Activated T-helper 17 cell treated with anti-CD3 and anti-CD28 coated beads, Interleukin-2, amount 50 U/mL, for 72 hours (primary cell): ENCODE measurements at regions not wholly inside any gene's neighbourhood (a gene's known extent, or its start where the extent isn't known, plus 50 kb on each side); places are given as distances from the start of the nearest gene placed in this dataset.
"Not testable (repeated sequence)": the region's sequence is repeated elsewhere in the genome, so short reads cannot be mapped to it uniquely, and the experiment has no call there.

Source experiments
- ATAC-seq: fragments of 150-1000 bp; cut with Tn5 transposase; replicated peaks from 2 replicates; pipeline ENCODE4 v1.10.0; 2021; ENCODE audit warnings: mild to moderate bottlenecking, moderate library complexity
- H3K27ac Mint-ChIP-seq: one replicate; pipeline ENCODE4 v1.8.0; 2022; ENCODE audit warnings: mixed read lengths
- H3K27me3 Mint-ChIP-seq: one replicate; pipeline ENCODE4 v1.8.0; 2022; ENCODE audit warnings: mixed read lengths
- H3K36me3 Mint-ChIP-seq: one replicate; pipeline ENCODE4 v1.8.0; 2022; ENCODE audit warnings: low read depth, mild to moderate bottlenecking, mixed read lengths
- H3K4me1 Mint-ChIP-seq: one replicate; pipeline ENCODE4 v1.8.0; 2022; ENCODE audit warnings: mixed read lengths
- H3K4me3 Mint-ChIP-seq: one replicate; pipeline ENCODE4 v1.8.0; 2022; ENCODE audit warnings: mild to moderate bottlenecking, mixed read lengths
- H3K9me3 Mint-ChIP-seq: one replicate; pipeline ENCODE4 v1.8.0; 2022; ENCODE audit warnings: mixed read lengths

DNA sequence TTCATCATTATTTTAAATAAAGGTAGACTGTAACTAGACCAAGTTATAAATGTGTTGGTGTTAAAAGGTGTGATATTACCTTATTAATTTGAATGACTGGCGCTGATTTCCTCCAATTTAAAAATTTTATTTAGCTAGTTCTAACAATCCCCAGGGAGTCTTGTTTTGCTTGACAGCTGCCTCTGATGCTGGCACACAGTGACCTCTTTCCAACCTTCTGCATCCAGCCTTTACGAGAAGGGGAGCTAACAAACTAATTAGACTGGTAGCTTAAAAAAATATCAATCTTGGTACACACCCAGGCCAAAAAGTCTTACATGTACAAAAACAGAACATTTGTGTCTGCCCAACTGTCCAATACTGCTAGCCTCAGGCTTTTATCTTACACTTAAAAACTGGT, 51.8 kb upstream of the ENPEP start:
- peaks cover 3% of the 10 kb centered on the region for H3K27me3 Mint-ChIP-seq
- ATAC-seq: no peak
- peaks cover 9% of the 10 kb centered on the region for H3K9me3 Mint-ChIP-seq
- H3K27ac Mint-ChIP-seq: no peak overlapping the region
- H3K36me3 Mint-ChIP-seq: no peaks in the 10 kb centered on the region
- H3K4me1 Mint-ChIP-seq: no peaks in the 10 kb centered on the region
- no peak overlapping the region for H3K4me3 Mint-ChIP-seq

DNA sequence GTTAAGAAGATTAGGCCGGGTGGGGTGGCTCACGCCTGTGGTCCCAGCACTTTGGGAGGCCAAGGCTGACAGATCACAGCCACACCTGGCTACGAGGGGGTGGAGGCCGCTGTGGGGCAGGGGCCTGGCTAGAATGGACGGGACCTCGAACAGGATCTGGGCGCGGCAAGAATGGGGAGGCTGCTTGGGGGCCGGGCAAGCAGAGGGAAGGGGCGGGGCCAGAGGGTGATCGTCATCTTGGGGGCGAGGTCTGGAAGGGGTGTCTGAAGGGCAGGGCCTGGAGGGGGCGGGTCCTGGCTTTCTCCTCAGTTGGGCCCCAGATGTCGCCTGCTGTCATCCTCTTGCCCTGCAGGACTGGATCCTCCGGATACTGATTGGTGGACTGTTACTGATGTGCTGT, 57.3 kb upstream of the ENPEP start:
- H3K4me3 Mint-ChIP-seq: no peak overlapping the region

DNA sequence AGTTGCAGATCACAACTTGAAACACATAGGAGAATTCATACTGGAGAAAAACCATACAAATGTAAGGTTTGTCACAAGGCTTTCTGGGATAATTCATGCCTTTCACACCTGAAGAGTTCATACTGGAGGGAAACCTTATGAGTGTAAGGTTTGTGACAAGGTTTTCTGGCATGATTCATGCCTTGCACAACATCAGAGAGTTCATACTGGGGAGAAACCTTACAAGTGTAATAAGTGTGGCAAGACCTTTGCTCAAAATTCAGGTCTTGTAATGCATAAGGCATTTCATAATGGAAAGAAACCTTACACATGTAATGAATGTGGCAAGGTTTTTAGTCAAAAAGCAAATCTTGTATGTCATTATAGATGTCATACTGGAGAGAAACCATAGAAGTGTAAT, 58.8 kb upstream of the ENPEP start:
- Mint-ChIP-seq H3K9me3 (no peaks in the 10 kb centered on the region), H3K27me3 (peaks cover 22% of the 10 kb centered on the region), H3K4me3 (no peak overlapping the region), H3K27ac (no peak overlapping the region), H3K36me3 (no peaks in the 10 kb centered on the region), H3K4me1 (no peaks in the 10 kb centered on the region)
- no peak for ATAC-seq

More for the DNA sequence above, 57.3 kb upstream of the ENPEP start:
- ATAC-seq: no peak
- no peaks in the 10 kb centered on the region for H3K4me1 Mint-ChIP-seq
- H3K36me3 Mint-ChIP-seq: no peaks in the 10 kb centered on the region
- H3K27ac Mint-ChIP-seq: no peak overlapping the region
- H3K27me3 Mint-ChIP-seq: peaks cover 10% of the 10 kb centered on the region
- no peaks in the 10 kb centered on the region for H3K9me3 Mint-ChIP-seq

DNA sequence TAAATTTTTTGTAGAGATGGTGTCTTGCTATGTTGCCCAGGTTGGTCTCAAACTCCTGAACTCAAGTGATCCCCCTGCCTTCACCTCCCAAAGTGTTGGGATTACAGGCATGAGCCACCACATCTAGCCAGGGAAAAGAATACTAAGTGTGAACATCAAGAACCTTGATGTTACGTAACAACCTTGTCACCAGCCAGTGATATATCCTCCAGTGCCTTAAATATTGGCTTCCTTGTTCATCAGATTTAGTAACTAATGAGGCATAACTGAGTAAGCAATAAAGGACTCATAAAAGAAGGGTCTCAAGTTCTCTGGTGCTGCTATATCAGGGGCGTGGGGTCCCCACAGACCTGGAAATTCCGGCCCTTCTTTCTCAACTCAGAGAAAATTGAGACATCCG, 60.5 kb upstream of the ENPEP start:
- Mint-ChIP-seq H3K9me3 (no peaks in the 10 kb centered on the region), H3K36me3 (no peaks in the 10 kb centered on the region), H3K27ac (no peak overlapping the region), H3K4me3 (no peak overlapping the region), H3K4me1 (no peaks in the 10 kb centered on the region), H3K27me3 (peaks cover 22% of the 10 kb centered on the region)
- no peak for ATAC-seq

DNA sequence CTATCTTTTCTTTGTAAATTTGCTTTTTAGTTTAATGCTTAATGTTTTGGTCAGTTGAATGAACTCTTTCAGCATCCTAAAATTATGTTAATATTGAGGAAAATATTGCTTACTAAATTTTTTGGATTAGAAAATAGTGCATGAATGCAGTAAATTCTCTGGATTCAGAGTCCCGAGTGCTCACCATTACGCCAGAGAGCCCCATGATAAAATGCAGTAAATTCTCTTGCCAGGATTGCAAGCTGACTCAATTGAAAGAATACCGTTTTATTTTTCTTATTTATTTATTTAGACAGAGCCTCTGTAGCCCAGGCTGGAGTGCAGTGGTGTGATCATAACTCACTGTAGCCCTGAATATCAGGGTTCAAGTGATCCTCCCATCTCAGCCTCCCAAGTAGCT, 60.9 kb upstream of the ENPEP start:
- Mint-ChIP-seq H3K9me3 (no peaks in the 10 kb centered on the region), H3K36me3 (no peaks in the 10 kb centered on the region), H3K4me1 (no peaks in the 10 kb centered on the region), H3K27ac (no peak overlapping the region), H3K4me3 (no peak overlapping the region), H3K27me3 (peaks cover 22% of the 10 kb centered on the region)
- no peak for ATAC-seq

DNA sequence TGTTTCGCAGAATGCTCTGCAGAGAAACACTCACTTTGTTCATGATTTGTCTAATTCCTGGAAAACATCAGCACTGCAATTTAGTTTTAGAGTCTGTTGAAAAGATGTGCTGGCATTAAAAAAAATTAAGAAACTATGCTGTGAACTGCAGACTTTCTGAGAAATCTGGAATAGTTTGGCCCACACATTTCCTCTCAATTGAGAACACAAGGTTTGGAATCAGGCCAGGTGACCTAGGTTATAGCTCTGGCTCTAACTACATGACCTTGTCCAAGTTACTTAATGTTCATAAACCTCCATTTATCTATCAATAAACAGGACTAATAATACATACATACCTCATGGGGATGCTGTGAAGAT, 61.4 kb upstream of the ENPEP start:
- H3K4me3 Mint-ChIP-seq: no peak overlapping the region
- no peaks in the 10 kb centered on the region for H3K4me1 Mint-ChIP-seq
- H3K27me3 Mint-ChIP-seq: peaks cover 22% of the 10 kb centered on the region
- H3K27ac Mint-ChIP-seq: no peak overlapping the region
- no peaks in the 10 kb centered on the region for H3K9me3 Mint-ChIP-seq
- ATAC-seq: no peak
- H3K36me3 Mint-ChIP-seq: no peaks in the 10 kb centered on the region

DNA sequence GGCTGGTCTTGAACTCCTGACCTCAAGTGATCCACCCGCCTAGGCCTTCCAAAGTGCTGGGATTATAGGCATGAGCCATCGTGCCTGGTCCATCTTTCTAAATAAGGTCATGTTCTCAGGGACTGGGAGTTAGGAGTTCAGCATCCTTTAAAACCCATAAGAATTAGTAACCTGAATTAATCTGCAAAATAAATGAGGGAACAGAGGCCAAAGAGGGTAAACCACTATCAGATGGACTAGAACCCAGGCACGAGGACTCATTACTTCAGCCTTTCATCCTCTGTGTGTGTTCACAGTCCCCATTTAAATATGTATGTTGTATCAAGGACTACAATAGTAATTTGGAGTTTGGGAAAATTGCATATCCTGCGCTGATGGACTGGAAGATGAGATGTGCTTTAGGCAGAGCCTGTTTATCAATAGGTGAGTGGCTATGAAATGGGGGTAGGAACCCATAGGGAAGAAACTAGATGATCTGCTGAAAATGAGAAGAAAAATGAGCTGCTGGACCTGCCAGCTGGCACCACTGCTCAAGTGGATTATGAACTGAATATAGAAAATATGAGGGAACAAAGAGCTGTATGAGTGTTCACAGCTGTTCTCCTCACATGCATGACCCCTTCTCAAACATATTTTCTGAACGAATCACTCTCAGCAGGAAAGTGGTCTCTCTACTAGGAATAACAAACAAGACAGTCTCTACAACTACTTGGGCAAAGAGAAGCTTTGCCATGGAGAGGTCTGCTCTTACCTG, 62.0 kb upstream of the ENPEP start:
- not testable (repeated sequence) for ATAC-seq, H3K36me3 Mint-ChIP-seq, H3K27ac Mint-ChIP-seq, H3K4me3 Mint-ChIP-seq, H3K9me3 Mint-ChIP-seq, H3K4me1 Mint-ChIP-seq
- peaks cover 22% of the 10 kb centered on the region for H3K27me3 Mint-ChIP-seq

DNA sequence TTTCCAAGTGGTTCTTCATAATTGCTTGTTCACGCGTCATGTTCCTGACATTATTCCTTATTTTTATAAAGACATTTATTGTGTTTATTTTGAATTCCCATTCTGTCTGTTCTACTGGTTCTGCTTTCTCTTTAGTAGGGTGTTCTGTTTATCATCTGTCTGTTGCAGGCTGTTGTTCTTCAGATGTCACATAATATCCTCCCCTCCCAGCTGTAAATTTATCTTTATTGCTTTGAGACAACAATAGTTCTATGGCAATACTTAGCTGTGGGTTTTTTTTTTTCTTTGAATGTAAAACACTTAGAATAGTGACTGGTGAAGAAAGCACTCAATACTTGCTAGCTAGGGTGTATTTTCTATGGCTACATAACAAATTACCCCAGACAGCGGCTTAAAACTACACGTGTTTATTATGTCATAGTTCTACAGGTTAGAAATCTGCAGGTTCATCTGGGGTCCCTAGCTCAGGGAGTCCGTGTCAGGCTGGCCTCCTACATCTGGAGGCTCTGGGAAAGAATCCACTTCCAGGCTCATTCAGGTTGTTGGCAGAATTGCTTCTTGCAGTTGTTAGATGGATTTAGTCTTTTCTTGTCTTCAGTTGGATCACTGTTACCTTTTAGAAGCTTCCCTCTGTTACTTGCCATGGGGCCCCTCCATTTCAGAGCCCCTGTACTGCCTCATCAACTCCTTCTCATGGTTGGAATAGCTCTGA, 63.4 kb upstream of the ENPEP start:
- Mint-ChIP-seq H3K4me3 (no peak overlapping the region), H3K27me3 (peaks cover 19% of the 10 kb centered on the region), H3K9me3 (no peaks in the 10 kb centered on the region), H3K4me1 (no peaks in the 10 kb centered on the region), H3K36me3 (no peaks in the 10 kb centered on the region), H3K27ac (no peak overlapping the region)
- ATAC-seq: no peak

DNA sequence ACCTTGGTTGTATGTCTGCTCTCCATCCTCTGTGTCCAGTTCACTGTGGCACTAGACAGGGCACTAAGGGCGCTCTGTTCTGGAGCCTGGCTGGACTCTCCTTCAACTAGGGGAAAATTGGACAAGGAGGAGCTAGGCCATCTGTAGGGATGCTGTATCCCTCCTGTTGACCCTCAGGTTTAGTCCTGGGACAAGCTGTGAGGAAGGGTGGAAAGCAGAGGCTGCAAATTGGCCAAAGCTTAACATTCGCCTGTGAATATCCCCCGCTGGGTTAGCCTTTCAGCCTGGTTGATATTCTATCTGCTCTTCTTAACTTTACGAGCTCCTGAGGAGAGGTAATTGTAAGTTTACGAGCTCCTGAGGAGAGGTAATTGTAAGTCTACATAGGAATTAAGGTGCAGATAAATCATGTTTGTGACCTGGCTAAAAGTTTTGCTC, 64.4 kb upstream of the ENPEP start:
- Mint-ChIP-seq H3K4me1 (no peaks in the 10 kb centered on the region), H3K27ac (no peak overlapping the region), H3K4me3 (no peak overlapping the region), H3K36me3 (no peaks in the 10 kb centered on the region), H3K27me3 (peaks cover 19% of the 10 kb centered on the region), H3K9me3 (no peaks in the 10 kb centered on the region)
- no peak for ATAC-seq

DNA sequence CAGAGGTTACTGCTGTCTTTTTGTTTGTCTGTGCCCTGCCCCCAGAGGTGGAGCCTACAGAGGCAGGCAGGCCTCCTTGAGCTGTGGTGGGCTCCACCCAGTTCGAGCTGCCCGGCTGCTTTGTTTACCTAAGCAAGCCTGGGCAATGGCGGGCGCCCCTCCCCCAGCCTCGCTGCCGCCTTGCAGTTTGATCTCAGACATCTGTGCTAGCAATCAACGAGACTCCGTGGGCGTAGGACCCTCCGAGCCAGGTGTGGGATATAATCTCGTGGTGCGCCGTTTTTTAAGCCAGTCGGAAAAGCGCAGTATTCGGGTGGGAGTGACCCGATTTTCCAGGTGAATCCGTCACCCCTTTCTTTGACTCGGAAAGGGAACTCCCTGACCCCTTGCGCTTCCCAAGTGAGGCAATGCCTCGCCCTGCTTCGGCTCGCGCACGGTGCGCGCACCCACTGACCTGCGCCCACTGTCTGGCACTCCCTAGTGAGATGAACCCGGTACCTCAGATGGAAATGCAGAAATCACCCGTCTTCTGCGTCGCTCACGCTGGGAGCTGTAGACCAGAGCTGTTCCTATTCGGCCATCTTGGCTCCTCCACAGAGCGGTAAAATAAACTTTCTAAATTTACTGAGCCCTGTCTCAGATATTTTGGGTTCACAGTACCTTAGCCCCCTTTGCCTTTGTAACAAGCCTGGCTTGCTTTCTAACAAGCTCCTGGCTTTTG, 64.9 kb upstream of the ENPEP start:
- H3K4me3 Mint-ChIP-seq, H3K36me3 Mint-ChIP-seq, H3K4me1 Mint-ChIP-seq, H3K9me3 Mint-ChIP-seq, H3K27ac Mint-ChIP-seq, ATAC-seq: not testable (repeated sequence)
- peaks cover 19% of the 10 kb centered on the region for H3K27me3 Mint-ChIP-seq

DNA sequence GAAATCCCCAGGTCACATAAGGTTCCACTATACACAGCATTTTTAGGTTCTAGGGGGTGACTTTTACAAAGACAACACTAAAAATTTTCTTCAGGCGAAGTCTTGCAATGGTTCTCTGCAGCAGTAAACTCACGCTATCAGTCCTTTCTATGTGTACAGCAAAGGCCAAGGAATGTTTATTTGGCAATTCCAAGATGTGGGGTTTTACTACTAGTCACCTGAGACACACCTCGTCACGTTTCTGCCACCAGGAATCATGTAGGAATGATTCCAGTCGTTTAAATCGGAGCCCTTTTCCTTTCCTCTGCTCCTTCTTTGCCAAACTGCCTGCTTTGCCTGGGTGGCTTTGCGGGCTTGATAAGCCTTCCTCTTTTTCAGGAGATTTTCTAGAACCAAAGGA, 75.9 kb upstream of the ENPEP start:
- Mint-ChIP-seq H3K4me3 (no peak overlapping the region), H3K27me3 (peaks cover 5% of the 10 kb centered on the region), H3K27ac (no peak overlapping the region), H3K4me1 (no peaks in the 10 kb centered on the region), H3K36me3 (no peaks in the 10 kb centered on the region), H3K9me3 (no peaks in the 10 kb centered on the region)
- no peak for ATAC-seq

DNA sequence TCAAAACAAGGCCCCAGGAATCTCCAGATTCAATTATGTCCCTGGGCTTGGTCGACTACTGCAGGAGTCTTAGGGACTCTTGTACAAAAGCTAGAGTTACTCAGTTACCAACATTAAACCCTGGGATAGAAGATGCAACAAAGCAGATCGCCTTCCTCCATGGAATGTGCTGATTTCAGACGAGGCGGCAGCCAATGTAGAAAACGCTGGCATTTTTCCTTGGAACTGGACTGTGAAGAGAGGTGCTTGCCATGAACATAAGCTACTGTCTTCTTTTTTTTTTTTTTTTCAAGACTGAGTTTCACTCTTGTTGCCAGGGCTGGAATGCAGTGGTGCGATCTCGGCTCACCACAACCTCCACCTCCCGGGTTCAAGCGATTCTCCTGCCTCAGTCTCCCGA, 76.9 kb upstream of the ENPEP start:
- not testable (repeated sequence) for H3K4me1 Mint-ChIP-seq, H3K36me3 Mint-ChIP-seq, ATAC-seq, H3K27me3 Mint-ChIP-seq, H3K27ac Mint-ChIP-seq, H3K9me3 Mint-ChIP-seq, H3K4me3 Mint-ChIP-seq

DNA sequence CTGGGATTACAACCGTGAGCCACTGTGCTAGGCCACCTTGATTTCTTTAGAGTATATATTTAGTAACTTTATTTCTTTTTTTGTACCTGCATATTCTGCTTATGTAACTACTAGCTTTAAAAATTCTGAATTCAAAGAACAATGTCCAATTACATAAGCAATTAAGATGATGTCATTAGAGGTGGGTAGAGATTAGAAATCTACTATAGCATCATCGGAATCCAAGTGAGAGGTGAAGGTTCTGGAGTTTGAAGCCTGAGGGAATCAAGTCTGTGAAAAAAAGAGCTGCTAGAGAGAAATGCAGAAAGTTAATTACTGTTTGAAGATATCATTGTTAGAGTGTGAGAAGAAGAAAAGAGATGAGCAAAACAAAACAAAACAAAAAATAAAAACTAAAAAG, 79.0 kb upstream of the ENPEP start:
- no peak overlapping the region for H3K27ac Mint-ChIP-seq
- H3K9me3 Mint-ChIP-seq: no peaks in the 10 kb centered on the region
- no peak for ATAC-seq

DNA sequence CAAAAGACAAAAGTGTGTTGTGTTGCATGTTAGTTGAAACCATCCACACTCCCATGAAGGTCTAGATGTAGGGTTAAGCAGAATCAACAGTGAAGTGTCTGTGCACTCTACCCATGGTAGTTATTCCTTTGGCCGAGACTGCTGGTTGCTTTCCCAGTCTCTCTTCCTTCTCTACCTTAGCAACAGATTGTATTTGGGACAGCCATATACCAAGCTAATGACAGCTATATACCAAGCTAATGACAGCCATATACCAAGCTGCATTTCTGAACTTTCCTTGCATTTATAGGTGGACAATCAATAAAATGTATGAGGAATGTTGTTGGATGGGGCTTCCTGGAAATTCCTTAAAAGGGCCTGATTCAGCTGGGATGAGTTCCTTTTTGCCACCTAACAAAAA, 80.5 kb upstream of the ENPEP start:
- Mint-ChIP-seq H3K9me3 (no peaks in the 10 kb centered on the region), H3K36me3 (no peaks in the 10 kb centered on the region), H3K4me3 (no peak overlapping the region), H3K27me3 (peaks cover 21% of the 10 kb centered on the region), H3K27ac (no peak overlapping the region), H3K4me1 (no peaks in the 10 kb centered on the region)
- no peak for ATAC-seq

More for the DNA sequence above, 79.0 kb upstream of the ENPEP start:
- Mint-ChIP-seq H3K4me3 (no peak overlapping the region), H3K4me1 (no peaks in the 10 kb centered on the region), H3K36me3 (no peaks in the 10 kb centered on the region), H3K27me3 (peaks cover 15% of the 10 kb centered on the region)

DNA sequence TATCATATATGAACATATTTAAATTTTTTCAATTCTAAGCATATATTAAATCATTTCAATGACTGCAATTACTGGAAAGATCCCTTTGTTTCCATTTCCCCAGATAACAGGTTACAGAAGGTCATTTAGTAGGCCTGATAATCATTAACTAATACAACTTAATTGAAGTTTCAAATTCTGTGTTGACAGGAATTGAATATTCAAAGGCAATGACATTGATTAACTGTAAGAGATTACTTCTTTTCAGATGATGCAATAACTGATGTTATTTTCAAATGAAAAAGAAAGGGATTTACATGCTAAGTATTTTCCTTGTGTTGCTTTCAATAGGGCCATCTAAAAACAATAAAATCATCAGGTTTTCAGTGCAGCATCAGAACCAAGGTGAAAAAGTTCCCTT, 81.1 kb upstream of the ENPEP start:
- no peak overlapping the region for H3K4me3 Mint-ChIP-seq
- no peaks in the 10 kb centered on the region for H3K36me3 Mint-ChIP-seq
- no peak overlapping the region for H3K27ac Mint-ChIP-seq
- no peak for ATAC-seq
- H3K4me1 Mint-ChIP-seq: no peaks in the 10 kb centered on the region
- H3K27me3 Mint-ChIP-seq: peaks cover 19% of the 10 kb centered on the region
- no peaks in the 10 kb centered on the region for H3K9me3 Mint-ChIP-seq
